Keratinocyte (primary cell): ENCODE measurements at regions not wholly inside any gene's neighbourhood (a gene's known extent, or its start where the extent isn't known, plus 50 kb on each side); places are given as distances from the start of the nearest gene placed in this dataset.

Source experiments
- CTCF ChIP-seq, 3 experiments: IDR thresholded peaks in 1 of 3; conservative IDR thresholded peaks in 1 of 3; optimal IDR thresholded peaks in 1 of 3; 2 replicates in 2 of 3; 3 replicates in 1 of 3; pipeline versions ENCODE3 to v1.5.1; 2011; ENCODE audit warnings: low read length in 3 of 3, mild to moderate bottlenecking in 3 of 3, moderate library complexity in 2 of 3, control low read depth in 1 of 3, inconsistent platforms in 1 of 3; ENCODE audit not compliant: insufficient read depth in 2 of 3; ENCODE audit errors: extremely low read depth in 1 of 3
- EZH2 ChIP-seq: IDR thresholded peaks from one replicate; pipeline ENCODE4 v1.6.1; 2012; ENCODE audit warnings: inconsistent platforms, mild to moderate bottlenecking, low read length, moderate library complexity

- no peak for TF ChIP-seq EZH2
- no peak for TF ChIP-seq CTCF (optimal IDR thresholded peaks at IDR 0.05 in 1 of 3, IDR thresholded peaks at IDR 0.05 in 1 of 3, conservative IDR thresholded peaks at IDR 0.05 in 1 of 3; ENCODE audit: extremely low read depth in 1 of 3, insufficient read depth in 2 of 3, low read length in 3 of 3)
Measured at GRCh38 chr10:108653531-108653930, 1269.8 kb downstream of the XPNPEP1 start.
